AG08396 (cell line): ENCODE measurements at regions not wholly inside any gene's neighbourhood (a gene's known extent, or its start where the extent isn't known, plus 50 kb on each side); places are given as distances from the start of the nearest gene placed in this dataset.
"Not testable (repeated sequence)": the region's sequence is repeated elsewhere in the genome, so short reads cannot be mapped to it uniquely, and the experiment has no call there.

Experiments used
- DNase-seq: peaks from one replicate; pipeline ENCODE4 v3.0.0; 2012; ENCODE audit warnings: low spot score, mixed read lengths

GRCh38 chr2:242111954-242112353 lies 242.4 kb downstream of the RTP5 start:
- not testable (repeated sequence) for DNase-seq

GRCh38 chr2:242113492-242113891 lies 244.0 kb downstream of the RTP5 start:
- DNase-seq, result not testable (repeated sequence)

- DNase-seq, result not testable (repeated sequence)
Measured at GRCh38 chr2:242116676-242117075, 247.1 kb downstream of the RTP5 start.

GRCh38 chr2:242117305-242117704 lies 247.8 kb downstream of the RTP5 start:
- not testable (repeated sequence) for DNase-seq

GRCh38 chr2:242119682-242120081 lies 250.2 kb downstream of the RTP5 start:
- not testable (repeated sequence) for DNase-seq

- DNase-seq, result not testable (repeated sequence)
Measured at GRCh38 chr2:242130682-242131081, 261.2 kb downstream of the RTP5 start.

- not testable (repeated sequence) for DNase-seq
Measured at GRCh38 chr2:242159921-242160320, 290.4 kb downstream of the RTP5 start.

GRCh38 chr2:242165115-242165514 lies 295.6 kb downstream of the RTP5 start:
- DNase-seq, result not testable (repeated sequence)

- not testable (repeated sequence) for DNase-seq
Measured at GRCh38 chr2:242171290-242171689, 301.8 kb downstream of the RTP5 start.
